GM21737 (cell line): ENCODE measurements at regions not wholly inside any gene's neighbourhood (a gene's known extent, or its start where the extent isn't known, plus 50 kb on each side); places are given as distances from the start of the nearest gene placed in this dataset.

Experiments used
- ATAC-seq: cut with Tn5 transposase; IDR thresholded peaks from one replicate; pipeline ENCODE4 v1.9.1; 2021; ENCODE audit warnings: mild to moderate bottlenecking, moderate library complexity; ENCODE audit not compliant: unreplicated experiment

DNA sequence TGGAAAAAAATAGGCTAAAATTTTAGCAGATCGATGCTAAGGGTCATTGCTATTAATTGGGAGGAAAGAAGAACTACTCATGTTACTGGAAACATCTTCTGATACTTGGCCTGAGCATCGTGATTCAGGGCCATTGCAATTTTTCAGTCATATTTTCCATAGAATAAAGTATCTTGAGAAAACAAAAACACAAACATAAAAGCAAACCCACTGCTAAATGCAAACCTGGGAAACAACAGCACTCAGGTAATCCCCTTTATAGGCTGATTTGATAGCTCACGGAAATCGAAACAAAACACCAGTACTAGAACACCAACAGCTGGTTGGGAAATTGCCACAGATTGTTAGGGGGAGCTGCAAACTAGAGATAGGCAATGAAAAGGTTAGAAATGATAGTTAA, 172.9 kb upstream of the ESRRG start:
- no peak for ATAC-seq

DNA sequence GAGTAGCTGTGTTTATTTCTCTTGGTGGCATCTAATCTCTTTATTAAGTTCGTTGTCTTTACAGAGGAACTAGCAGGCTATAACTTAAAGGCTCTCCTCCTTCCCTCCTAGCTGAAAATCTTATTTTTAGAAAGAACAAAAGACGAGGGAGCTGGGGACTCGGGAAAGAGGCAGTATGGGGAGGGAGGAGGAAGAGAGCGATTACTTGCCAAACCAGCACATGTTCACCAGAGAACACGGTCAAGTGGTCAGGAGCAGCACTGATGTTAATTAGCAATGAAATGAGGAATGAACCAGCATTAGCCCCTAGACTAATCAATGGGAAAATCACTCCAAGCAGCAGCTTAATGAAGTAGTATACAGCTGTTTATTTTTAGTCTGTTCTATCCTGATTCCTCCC, 171.3 kb upstream of the ESRRG start:
- no peak for ATAC-seq

- no peak for ATAC-seq
Measured at GRCh38 chr1:216892581-216893160, 169.4 kb upstream of the ESRRG start.

DNA sequence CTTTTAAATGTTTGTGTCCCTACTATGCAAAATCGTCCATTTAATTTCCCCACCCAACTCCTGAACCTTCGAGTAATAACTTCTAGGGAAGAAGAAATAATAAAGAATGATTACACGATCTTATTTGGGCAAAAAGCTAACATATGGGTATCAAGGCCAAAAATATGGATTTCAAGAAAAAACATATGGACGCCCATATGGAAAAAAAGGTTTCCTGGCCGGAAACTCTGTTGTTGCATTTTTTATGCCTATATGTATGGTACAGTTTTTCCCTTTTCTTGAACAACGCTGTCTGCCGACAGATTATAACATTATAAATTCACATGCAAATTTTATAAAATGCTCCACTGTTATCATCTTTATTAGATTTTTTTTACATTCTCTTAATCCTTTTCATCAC, 167.6 kb upstream of the ESRRG start:
- ATAC-seq, result no peak

DNA sequence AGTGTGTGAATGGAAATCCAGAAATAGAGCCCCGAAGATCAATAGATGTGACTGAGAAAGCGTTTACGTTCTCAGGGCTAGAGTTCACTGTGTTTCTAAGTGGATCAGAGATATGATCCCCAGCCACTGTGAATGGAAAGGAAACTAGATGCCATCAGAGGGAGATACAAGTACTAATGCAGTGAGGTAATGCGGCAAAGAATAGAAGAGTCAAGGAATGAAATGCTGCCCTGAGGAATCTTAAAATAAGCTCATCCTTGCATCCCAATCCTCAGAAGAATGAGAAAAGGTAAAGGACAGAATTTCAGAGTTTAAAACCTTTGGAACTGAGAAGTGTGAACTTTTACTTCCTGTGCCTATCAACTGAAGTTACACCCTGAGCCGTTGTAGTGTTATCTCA, 165.5 kb upstream of the ESRRG start:
- ATAC-seq, result no peak

- ATAC-seq, result no peak
Measured at GRCh38 chr1:216887032-216887431, 163.8 kb upstream of the ESRRG start.

- no peak for ATAC-seq
Measured at GRCh38 chr1:216884614-216885229, 161.5 kb upstream of the ESRRG start.

DNA sequence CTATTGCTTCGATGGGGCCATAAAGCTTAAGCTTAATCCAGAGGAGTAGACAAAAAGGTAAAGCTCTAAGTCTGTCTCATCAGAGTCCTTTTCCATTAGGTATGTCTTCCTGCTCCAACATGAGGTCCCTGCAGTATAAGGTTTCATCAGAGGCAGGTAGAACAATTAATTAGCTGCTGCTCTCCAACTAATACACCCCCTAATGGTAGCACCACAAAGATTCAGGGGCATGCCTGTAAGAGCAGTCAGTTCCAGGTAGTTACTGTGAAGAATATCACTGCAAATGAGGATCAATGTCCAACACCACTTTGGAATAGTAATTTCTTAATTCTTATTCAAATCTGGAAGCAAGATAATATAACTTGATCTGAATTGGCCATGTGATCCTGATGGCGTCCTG, 160.3 kb upstream of the ESRRG start:
- no peak for ATAC-seq

- ATAC-seq, result no peak
Measured at GRCh38 chr1:216881695-216882094, 158.5 kb upstream of the ESRRG start.

- no peak for ATAC-seq
Measured at GRCh38 chr1:216866714-216867113, 143.5 kb upstream of the ESRRG start.

GRCh38 chr1:216855810-216856209, 132.6 kb upstream of the ESRRG start:
- ATAC-seq, result no peak

GRCh38 chr1:216854836-216855484, 131.7 kb upstream of the ESRRG start:
- ATAC-seq, result no peak

- ATAC-seq, result no peak
Measured at GRCh38 chr1:216851073-216851472, 127.8 kb upstream of the ESRRG start.

DNA sequence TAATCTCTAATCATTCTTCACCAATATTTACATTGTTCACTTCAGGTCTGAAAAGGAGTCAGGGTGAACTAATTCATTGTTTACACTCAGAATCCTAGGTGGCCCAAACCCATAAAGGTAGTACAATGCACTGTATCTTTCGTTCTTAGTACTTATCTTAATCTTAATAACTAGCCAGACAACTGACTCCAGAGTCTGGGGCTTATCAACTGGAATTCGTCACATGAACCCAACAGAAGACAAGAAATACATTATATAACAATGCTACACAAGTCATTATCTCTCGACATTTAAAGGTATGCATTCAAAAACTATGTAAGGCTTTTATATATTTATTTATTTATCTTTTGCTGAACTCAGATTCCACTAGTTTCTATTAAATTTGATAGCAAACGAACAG, 125.9 kb upstream of the ESRRG start:
- ATAC-seq, result no peak

GRCh38 chr1:216847397-216848036, 124.3 kb upstream of the ESRRG start:
- no peak for ATAC-seq

GRCh38 chr1:216846339-216846738, 123.1 kb upstream of the ESRRG start:
- no peak for ATAC-seq

DNA sequence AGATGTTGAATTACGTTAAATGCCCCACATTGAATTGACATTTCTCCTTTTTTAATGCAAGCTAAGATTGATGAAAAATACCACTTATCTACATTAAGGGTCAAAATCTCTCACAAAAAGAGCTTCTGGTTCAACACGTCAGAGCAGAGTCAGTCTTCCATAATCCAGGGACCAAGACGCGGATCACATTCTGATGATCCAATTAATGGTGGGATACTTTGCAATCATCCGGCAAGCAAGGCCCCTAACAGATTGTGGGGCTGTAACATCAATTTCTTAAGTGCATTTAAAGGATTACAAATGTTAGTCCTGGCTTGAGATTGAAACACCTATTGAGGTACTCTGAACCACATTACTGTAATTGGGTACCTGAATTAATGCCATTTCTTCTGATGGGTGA, 120.2 kb upstream of the ESRRG start:
- ATAC-seq, result no peak

- ATAC-seq, result no peak
Measured at GRCh38 chr1:216841165-216841564, 117.9 kb upstream of the ESRRG start.

DNA sequence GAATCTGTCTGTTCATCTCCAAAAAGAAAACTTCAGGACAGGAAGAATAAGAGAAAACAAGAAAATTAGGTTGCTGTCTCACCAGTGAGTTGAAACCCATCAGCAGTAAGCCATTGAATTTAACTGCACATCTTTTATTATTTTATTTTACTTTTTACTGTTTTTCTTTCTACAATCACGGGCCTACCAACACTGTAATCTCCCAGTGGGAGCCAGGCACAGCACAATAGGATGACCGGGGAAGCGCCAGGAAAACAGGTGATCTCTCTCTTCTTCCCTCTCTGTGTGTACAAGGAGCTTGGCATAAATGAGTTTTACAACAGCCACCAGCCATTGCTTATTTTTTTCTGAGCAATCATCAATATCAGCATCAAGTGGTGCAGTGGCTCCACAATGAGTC, 113.1 kb upstream of the ESRRG start:
- ATAC-seq, result no peak

DNA sequence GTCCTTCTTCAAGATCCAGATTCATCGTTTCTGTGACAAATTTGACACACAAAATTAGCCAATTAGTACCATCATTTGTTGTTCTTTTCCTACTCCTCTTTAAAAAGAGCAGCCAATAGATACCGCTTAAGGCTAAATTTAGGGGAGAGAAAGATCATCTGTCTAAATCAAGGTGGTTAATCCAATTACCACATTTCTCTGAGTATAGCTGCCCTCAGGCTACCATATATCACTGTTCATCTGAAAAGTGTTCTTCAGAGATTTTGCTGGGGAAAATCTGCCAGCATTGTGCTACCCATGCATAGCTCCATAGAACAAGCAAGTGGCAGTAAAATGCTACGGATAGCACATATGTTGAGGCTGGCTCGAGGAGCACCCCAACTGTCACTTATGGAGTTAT, 110.3 kb upstream of the ESRRG start:
- no peak for ATAC-seq

GRCh38 chr1:216832192-216832591, 109.0 kb upstream of the ESRRG start:
- no peak for ATAC-seq
